H9 (cell line): ENCODE measurements at regions not wholly inside any gene's neighbourhood (a gene's known extent, or its start where the extent isn't known, plus 50 kb on each side); places are given as distances from the start of the nearest gene placed in this dataset.
A peak's percentile ranks its signal among the peaks of the same experiment; 100 is the strongest.

Experiments used
- DNase-seq: peaks from one replicate; pipeline ENCODE4 v3.0.0-alpha.2; 2017
- H2AFZ ChIP-seq: one replicate; pipeline ENCODE4 v1.6.1; 2013; ENCODE audit warnings: mild to moderate bottlenecking, low read length, control low read depth, moderate library complexity
- H2AK5ac ChIP-seq: 2 replicates; pipeline ENCODE4 v1.6.1; 2013; ENCODE audit warnings: low read length, control low read depth, mixed read lengths; ENCODE audit not compliant: insufficient read length
- H2BK120ac ChIP-seq: one replicate; pipeline ENCODE4 v1.6.1; 2013; ENCODE audit warnings: low read depth, mild to moderate bottlenecking, low read length, control low read depth, inconsistent platforms; ENCODE audit not compliant: poor library complexity, severe bottlenecking
- H2BK12ac ChIP-seq: 2 replicates; pipeline ENCODE4 v1.6.1; 2013; ENCODE audit warnings: low read length, control low read depth, mixed read lengths, low read depth; ENCODE audit not compliant: insufficient read length
- H2BK15ac ChIP-seq: 2 replicates; pipeline ENCODE4 v1.6.1; 2013; ENCODE audit warnings: low read depth, low read length, control low read depth
- H2BK20ac ChIP-seq: one replicate; pipeline ENCODE4 v1.6.1; 2013; ENCODE audit warnings: low read depth, mild to moderate bottlenecking, low read length, control low read depth, inconsistent platforms; ENCODE audit not compliant: poor library complexity, severe bottlenecking
- H2BK5ac ChIP-seq: 2 replicates; pipeline ENCODE4 v1.6.1; 2013; ENCODE audit warnings: low read length, control low read depth, mixed read lengths; ENCODE audit not compliant: insufficient read length
- H3K14ac ChIP-seq: 2 replicates; pipeline ENCODE4 v1.6.1; 2013; ENCODE audit warnings: low read length, control low read depth; ENCODE audit not compliant: insufficient read depth
- H3K18ac ChIP-seq: 2 replicates; pipeline ENCODE4 v1.6.1; 2013; ENCODE audit warnings: low read depth, mild to moderate bottlenecking, mixed read lengths, low read length, control low read depth; ENCODE audit not compliant: insufficient read length
- H3K23ac ChIP-seq: 2 replicates; pipeline ENCODE4 v1.6.1; 2013; ENCODE audit warnings: low read length, control low read depth, mixed read lengths, low read depth; ENCODE audit not compliant: insufficient read length
- H3K23me2 ChIP-seq: 2 replicates; pipeline ENCODE4 v1.6.1; 2013; ENCODE audit warnings: low read depth, mild to moderate bottlenecking, mixed read lengths, low read length, control low read depth; ENCODE audit not compliant: insufficient read length, poor library complexity, severe bottlenecking
- H3K27ac ChIP-seq: 2 replicates; pipeline ENCODE4 v1.5.1; 2013; ENCODE audit warnings: low read length, control low read depth, mixed read lengths, low read depth; ENCODE audit not compliant: insufficient read length
- H3K27me3 ChIP-seq: 2 replicates; pipeline ENCODE4 v1.6.1; 2013; ENCODE audit warnings: low read length, control low read depth, inconsistent platforms; ENCODE audit not compliant: insufficient read depth
- H3K4ac ChIP-seq: 2 replicates; pipeline ENCODE4 v1.6.1; 2013; ENCODE audit warnings: low read depth, mild to moderate bottlenecking, control low read depth, inconsistent platforms, low read length, moderate library complexity
- H3K4me1 ChIP-seq: 2 replicates; pipeline ENCODE4 v1.6.1; 2013; ENCODE audit warnings: low read length, control low read depth, inconsistent platforms; ENCODE audit not compliant: insufficient read depth
- H3K4me2 ChIP-seq: 2 replicates; pipeline ENCODE4 v1.6.1; 2013; ENCODE audit warnings: low read length, control low read depth, mixed read lengths; ENCODE audit not compliant: insufficient read length, insufficient read depth
- H3K56ac ChIP-seq: 2 replicates; pipeline ENCODE4 v1.6.1; 2013; ENCODE audit warnings: low read depth, mild to moderate bottlenecking, mixed read lengths, low read length, control low read depth; ENCODE audit not compliant: insufficient read length
- H3K79me1 ChIP-seq: 2 replicates; pipeline ENCODE4 v1.6.1; 2013; ENCODE audit warnings: low read depth, mild to moderate bottlenecking, moderate library complexity, low read length, control low read depth, inconsistent platforms; ENCODE audit not compliant: insufficient read depth, poor library complexity, severe bottlenecking
- H3K79me2 ChIP-seq: 2 replicates; pipeline ENCODE4 v1.6.1; 2013; ENCODE audit warnings: low read length, control low read depth, inconsistent platforms; ENCODE audit not compliant: insufficient read depth
- H3K9ac ChIP-seq: 2 replicates; pipeline ENCODE4 v1.6.1; 2013; ENCODE audit warnings: low read length, control low read depth, mixed read lengths; ENCODE audit not compliant: insufficient read length; ENCODE audit errors: extremely low read depth
- H3K9me3 ChIP-seq: one replicate; pipeline ENCODE4 v1.6.1; 2013; ENCODE audit warnings: low read depth, low read length, inconsistent platforms; ENCODE audit not compliant: control insufficient read depth
- H3T11ph ChIP-seq: one replicate; pipeline ENCODE4 v1.6.1; 2013; ENCODE audit warnings: mild to moderate bottlenecking, low read length, control low read depth, inconsistent platforms
- H4K20me1 ChIP-seq: one replicate; pipeline ENCODE4 v1.6.1; 2013; ENCODE audit not compliant: control insufficient read depth, insufficient read length, insufficient read depth
- H4K5ac ChIP-seq: 2 replicates; pipeline ENCODE4 v1.6.1; 2013; ENCODE audit warnings: low read depth, mild to moderate bottlenecking, mixed read lengths, low read length, control low read depth; ENCODE audit not compliant: insufficient read length
- H4K8ac ChIP-seq: replicated peaks from 2 replicates; pipeline ENCODE4 v1.6.1; 2013; ENCODE audit warnings: low read length, control low read depth, mixed read lengths, low read depth; ENCODE audit not compliant: insufficient read length
- H4K91ac ChIP-seq: 2 replicates; pipeline ENCODE4 v1.6.1; 2013; ENCODE audit warnings: low read depth, mild to moderate bottlenecking, moderate library complexity, mixed read lengths, low read length, control low read depth; ENCODE audit not compliant: insufficient read length
- H3K27ac Mint-ChIP-seq, 3 experiments: 2 replicates in 2 of 3; 3 replicates in 1 of 3; pipeline ENCODE4 v1.8.0; 2020 to 2021; ENCODE audit warnings: mixed read lengths in 3 of 3, mild to moderate bottlenecking in 1 of 3, moderate library complexity in 1 of 3
- H3K27me3 Mint-ChIP-seq: 2 replicates; pipeline ENCODE4 v1.8.0; 2021; ENCODE audit warnings: low read depth, mild to moderate bottlenecking, moderate library complexity, mixed read lengths
- H3K36me3 Mint-ChIP-seq, 3 experiments: 2 replicates in 2 of 3; 3 replicates in 1 of 3; pipeline ENCODE4 v1.8.0; 2020 to 2021; ENCODE audit warnings: low read depth in 3 of 3, mixed read lengths in 3 of 3; ENCODE audit not compliant: insufficient read depth in 1 of 3
- H3K4me1 Mint-ChIP-seq, 2 experiments: 2 replicates each; pipeline ENCODE4 v1.8.0; 2020; ENCODE audit warnings: mixed read lengths in 2 of 2
- H3K4me3 Mint-ChIP-seq, 2 experiments: 2 replicates in 1 of 2; 3 replicates in 1 of 2; pipeline ENCODE4 v1.8.0; 2020 to 2021; ENCODE audit warnings: mild to moderate bottlenecking in 2 of 2, mixed read lengths in 2 of 2, moderate library complexity in 1 of 2
- H3K9me3 Mint-ChIP-seq, 2 experiments: 2 replicates in 1 of 2; 3 replicates in 1 of 2; pipeline ENCODE4 v1.8.0; 2020; ENCODE audit warnings: mild to moderate bottlenecking in 2 of 2, mixed read lengths in 2 of 2, moderate library complexity in 1 of 2
- CTCF ChIP-seq: fragments of 200-600 bp; sonication (generic); conservative IDR thresholded peaks from 3 replicates; pipeline ENCODE4 v1.8.0; 2021; ENCODE audit warnings: antibody characterized with exemption, mild to moderate bottlenecking
- WGBS: extraction: QIAGEN DNeasy Blood & Tissue Kit; methylation state at CpG from one replicate; pipeline ENCODE4 v1.1.7; 2013; ENCODE audit warnings: missing lambda C conversion rate, low lambda C conversion rate, mixed read lengths; ENCODE audit not compliant: insufficient read length; ENCODE audit errors: extremely low coverage; 5-methylcytosine and 5-hydroxymethylcytosine counted together

GRCh38 chr3:6421666-6422445, 439.1 kb upstream of the GRM7 start:
- Histone ChIP-seq H3K56ac (no peak overlapping the region), H3T11ph (no peak overlapping the region), H3K4ac (no peak overlapping the region), H3K4me1 (peaks cover 3% of the 10 kb centered on the region; the same call in 1 of the 2 replicates), H3K23me2 (no peaks in the 10 kb centered on the region), H2AK5ac (no peak overlapping the region), H3K9me3 (no peaks in the 10 kb centered on the region), H2BK12ac (no peak overlapping the region), H2BK120ac (no peak overlapping the region), H4K20me1 (no peaks in the 10 kb centered on the region), H3K79me2 (no peaks in the 10 kb centered on the region), H3K79me1 (no peaks in the 10 kb centered on the region), H3K27ac (no peak overlapping the region), H4K8ac (no peak overlapping the region), H2BK5ac (no peak overlapping the region), H4K5ac (no peak overlapping the region), H3K4me2 (no peak overlapping the region), H2AFZ (no peak overlapping the region), H4K91ac (no peak overlapping the region), H2BK20ac (no peak overlapping the region), H3K14ac (no peak overlapping the region), H3K23ac (no peak overlapping the region), H3K9ac (no peak overlapping the region), H3K18ac (no peak overlapping the region), H2BK15ac (no peak overlapping the region), H3K27me3 (no peaks in the 10 kb centered on the region)
- TF ChIP-seq CTCF: no peak
- no peak for DNase-seq
- Mint-ChIP-seq H3K27ac (0 out of 7 replicates have a peak overlapping the region, but pooled peaks of 1 of the 3 experiments have one; percentile 58), H3K4me3 (no peak overlapping the region), H3K27me3 (no peaks in the 10 kb centered on the region), H3K4me1 (peaks cover 11% of the 10 kb centered on the region in 2 experiments), H3K9me3 (peaks cover 37 to 40% of the 10 kb centered on the region in 2 experiments), H3K36me3 (peaks cover 22 to 33% (median 25%) of the 10 kb centered on the region in 3 experiments)
- no CpG with 5 or more reads among the region's 4 CpGs for WGBS
